Erythroblast (primary cell): ENCODE measurements at regions not wholly inside any gene's neighbourhood (a gene's known extent, or its start where the extent isn't known, plus 50 kb on each side); places are given as distances from the start of the nearest gene placed in this dataset.

ENCODE experiments used
- GATA1 ChIP-seq: IDR thresholded peaks from 2 replicates; pipeline ENCODE4 v1.6.1; 2011; ENCODE audit warnings: low read depth, mild to moderate bottlenecking, control low read depth, low read length, moderate library complexity
- POLR2A ChIP-seq: IDR thresholded peaks from 2 replicates; pipeline ENCODE4 v1.6.1; 2011; ENCODE audit warnings: mild to moderate bottlenecking, low read length

DNA sequence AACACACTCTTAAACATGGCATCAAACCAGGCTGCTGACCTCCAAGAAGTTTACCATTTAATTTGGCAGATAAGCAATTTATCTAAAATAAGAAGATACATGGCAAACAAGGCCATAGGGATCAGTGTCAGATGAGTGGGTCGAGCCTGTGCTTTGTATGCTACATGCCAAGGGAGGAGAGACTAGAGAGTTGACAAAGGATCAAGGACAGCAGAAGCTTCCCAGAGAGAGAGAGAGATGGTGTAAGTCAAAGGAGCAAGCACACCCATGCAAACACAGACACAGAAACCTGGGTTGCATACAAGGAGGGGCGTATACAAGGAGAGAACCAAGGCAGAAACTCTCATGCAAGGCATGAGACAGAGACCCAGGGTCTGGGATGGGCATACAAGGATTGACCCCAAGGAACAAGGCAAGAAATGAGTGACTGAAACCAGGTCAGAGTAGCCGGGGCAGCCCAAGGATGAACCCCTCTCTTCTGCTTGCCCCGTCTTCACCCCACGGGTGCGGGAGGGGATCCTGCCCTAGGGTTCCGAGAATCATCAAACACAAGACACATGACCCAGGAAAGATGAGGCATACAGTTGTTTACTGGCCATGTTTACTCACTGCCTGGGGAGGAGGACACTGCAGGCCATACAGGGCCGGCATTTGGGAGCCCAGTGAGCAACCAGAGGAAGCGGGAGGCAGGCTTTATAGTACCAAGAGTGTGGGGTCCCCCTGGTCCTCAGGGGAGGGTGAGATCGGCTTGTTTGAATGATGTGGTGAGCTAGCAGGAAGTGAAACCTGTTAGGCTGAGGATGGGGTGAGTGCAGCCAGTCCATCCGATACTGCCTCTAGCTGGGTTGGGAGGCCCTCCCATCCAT lies 529.2 kb upstream of the ID2 start:
- no peak for TF ChIP-seq POLR2A
- no peak for TF ChIP-seq GATA1
